Endodermal cell (in vitro differentiated cells): ENCODE measurements at regions not wholly inside any gene's neighbourhood (a gene's known extent, or its start where the extent isn't known, plus 50 kb on each side); places are given as distances from the start of the nearest gene placed in this dataset.
A peak's percentile ranks its signal among the peaks of the same experiment; 100 is the strongest.

ENCODE experiments used
- DNase-seq: peaks from one replicate; pipeline ENCODE4 v3.0.0-alpha.2; 2017
- H3K27ac ChIP-seq: 2 replicates; pipeline ENCODE4 v1.5.1; 2013; ENCODE audit warnings: mild to moderate bottlenecking, low read depth, low read length, moderate library complexity
- H3K27me3 ChIP-seq: 2 replicates; pipeline ENCODE4 v1.6.1; 2013; ENCODE audit warnings: mild to moderate bottlenecking, low read length, moderate library complexity; ENCODE audit not compliant: insufficient read depth, control insufficient read depth, poor library complexity, severe bottlenecking
- H3K36me3 ChIP-seq: 2 replicates; pipeline ENCODE4 v1.7.0; 2013; ENCODE audit warnings: mild to moderate bottlenecking, low read length, moderate library complexity; ENCODE audit not compliant: control insufficient read depth, insufficient read depth
- H3K4me1 ChIP-seq: one replicate; pipeline ENCODE4 v1.7.0; 2013; ENCODE audit warnings: low read length; ENCODE audit not compliant: control insufficient read depth, insufficient read depth
- H3K4me3 ChIP-seq: 2 replicates; pipeline ENCODE4 v1.5.1; 2013; ENCODE audit warnings: mild to moderate bottlenecking, low read length, moderate library complexity
- H3K9ac ChIP-seq: 2 replicates; pipeline ENCODE4 v1.6.1; 2013; ENCODE audit warnings: mild to moderate bottlenecking, low read length, moderate library complexity; ENCODE audit not compliant: poor library complexity, severe bottlenecking; ENCODE audit errors: extremely low read depth
- H3K9me3 ChIP-seq: 2 replicates; pipeline ENCODE4 v1.6.1; 2013; ENCODE audit warnings: mild to moderate bottlenecking, low read length, moderate library complexity; ENCODE audit not compliant: control insufficient read depth
- H3K27ac Mint-ChIP-seq: 2 replicates; pipeline ENCODE4 v1.8.0; 2020; ENCODE audit warnings: mixed read lengths
- H3K27me3 Mint-ChIP-seq: 2 replicates; pipeline ENCODE4 v1.8.0; 2021; ENCODE audit warnings: mild to moderate bottlenecking, mixed read lengths; ENCODE audit not compliant: insufficient read depth
- H3K36me3 Mint-ChIP-seq: 2 replicates; pipeline ENCODE4 v1.8.0; 2020; ENCODE audit warnings: low read depth, mixed read lengths
- H3K4me1 Mint-ChIP-seq: 2 replicates; pipeline ENCODE4 v1.8.0; 2020; ENCODE audit warnings: mixed read lengths
- H3K4me3 Mint-ChIP-seq: 2 replicates; pipeline ENCODE4 v1.8.0; 2020; ENCODE audit warnings: mild to moderate bottlenecking, moderate library complexity, mixed read lengths
- H3K9me3 Mint-ChIP-seq: 2 replicates; pipeline ENCODE4 v1.8.0; 2020; ENCODE audit warnings: mild to moderate bottlenecking, mixed read lengths
- WGBS, 2 experiments: methylation state at CpG; one replicate each; pipeline versions ENCODE4 v1.1.5 to v1.1.7; 2013; ENCODE audit warnings: missing lambda C conversion rate in 2 of 2, mixed read lengths in 1 of 2; ENCODE audit not compliant: insufficient coverage in 1 of 2, insufficient read length in 1 of 2; 5-methylcytosine and 5-hydroxymethylcytosine counted together
- TF ChIP-seq, protein P1 (sequence below): fragments of 200-600 bp; sonication (generic); conservative IDR thresholded peaks from 2 replicates; pipeline ENCODE4 v1.5.0; 2021; ENCODE audit warnings: antibody characterized with exemption, mild to moderate bottlenecking

DNA sequence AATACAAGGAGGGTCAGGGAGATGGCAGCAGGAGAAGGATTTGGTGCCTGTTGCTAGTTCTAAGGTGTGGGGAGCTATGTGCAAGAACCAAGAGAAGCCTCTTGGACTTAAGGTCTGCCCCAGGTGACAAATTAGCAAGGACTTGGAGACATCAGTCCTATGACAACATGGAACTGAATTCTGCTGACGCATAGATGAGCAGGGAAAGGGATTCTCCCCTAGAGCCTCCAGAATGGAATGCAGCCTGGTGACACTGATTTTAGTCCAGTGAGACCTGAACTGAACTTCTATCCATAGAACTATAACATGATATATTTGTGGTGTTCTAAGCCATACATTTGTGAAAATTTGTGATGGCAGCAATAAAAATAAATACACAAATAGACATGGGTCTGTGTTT lies 215.6 kb downstream of the ESM1 start:
- H3K4me3 Mint-ChIP-seq = no peak overlapping the region
- H3K9me3 Mint-ChIP-seq = no peaks in the 10 kb centered on the region
- H3K4me1 ChIP-seq = peaks cover 13% of the 10 kb centered on the region
- H3K4me1 Mint-ChIP-seq = peaks cover 17% of the 10 kb centered on the region
- WGBS, 2 experiments = 88 to 95% methylated on average over 1 of the region's 1 CpG
- no peak overlapping the region for H3K9ac ChIP-seq
- H3K27ac ChIP-seq = no peak overlapping the region
- H3K36me3 Mint-ChIP-seq = no peaks in the 10 kb centered on the region
- H3K27me3 Mint-ChIP-seq = no peaks in the 10 kb centered on the region
- H3K27me3 ChIP-seq = no peaks in the 10 kb centered on the region
- TF ChIP-seq, protein P1, sequence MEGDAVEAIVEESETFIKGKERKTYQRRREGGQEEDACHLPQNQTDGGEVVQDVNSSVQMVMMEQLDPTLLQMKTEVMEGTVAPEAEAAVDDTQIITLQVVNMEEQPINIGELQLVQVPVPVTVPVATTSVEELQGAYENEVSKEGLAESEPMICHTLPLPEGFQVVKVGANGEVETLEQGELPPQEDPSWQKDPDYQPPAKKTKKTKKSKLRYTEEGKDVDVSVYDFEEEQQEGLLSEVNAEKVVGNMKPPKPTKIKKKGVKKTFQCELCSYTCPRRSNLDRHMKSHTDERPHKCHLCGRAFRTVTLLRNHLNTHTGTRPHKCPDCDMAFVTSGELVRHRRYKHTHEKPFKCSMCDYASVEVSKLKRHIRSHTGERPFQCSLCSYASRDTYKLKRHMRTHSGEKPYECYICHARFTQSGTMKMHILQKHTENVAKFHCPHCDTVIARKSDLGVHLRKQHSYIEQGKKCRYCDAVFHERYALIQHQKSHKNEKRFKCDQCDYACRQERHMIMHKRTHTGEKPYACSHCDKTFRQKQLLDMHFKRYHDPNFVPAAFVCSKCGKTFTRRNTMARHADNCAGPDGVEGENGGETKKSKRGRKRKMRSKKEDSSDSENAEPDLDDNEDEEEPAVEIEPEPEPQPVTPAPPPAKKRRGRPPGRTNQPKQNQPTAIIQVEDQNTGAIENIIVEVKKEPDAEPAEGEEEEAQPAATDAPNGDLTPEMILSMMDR = no peak
- H3K4me3 ChIP-seq = no peak overlapping the region
- no peak for DNase-seq
- H3K27ac Mint-ChIP-seq = no peak overlapping the region
- no peaks in the 10 kb centered on the region for H3K36me3 ChIP-seq
- no peaks in the 10 kb centered on the region for H3K9me3 ChIP-seq

DNA sequence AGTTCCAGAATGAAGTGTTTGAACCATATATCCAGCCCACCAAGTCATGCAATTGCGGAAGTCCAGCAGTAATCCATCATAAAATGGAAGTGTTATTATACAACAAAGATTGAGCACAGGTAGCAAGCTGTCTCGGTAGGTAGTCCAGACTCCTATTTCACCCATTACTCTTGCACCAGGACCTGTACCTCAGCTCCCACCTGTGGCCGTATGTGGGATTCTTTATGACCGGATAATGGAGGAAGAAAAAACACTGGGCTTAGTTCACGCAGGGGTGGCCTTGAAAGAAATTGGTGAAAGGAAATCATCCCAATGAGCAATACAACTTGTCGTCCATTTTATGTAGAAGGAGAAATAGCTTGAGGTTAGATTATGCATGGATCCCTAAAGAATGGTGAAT lies 216.3 kb downstream of the ESM1 start:
- H3K9ac ChIP-seq = no peak overlapping the region
- whole genome bisulfite sequencing, 2 experiments = 87 to 93% methylated on average over 3 to 6 of the region's 6 CpGs
- H3K4me3 ChIP-seq = no peak overlapping the region
- no peaks in the 10 kb centered on the region for H3K36me3 Mint-ChIP-seq
- DNase-seq = peak; percentile 60
- H3K27ac Mint-ChIP-seq = no peak overlapping the region
- no peaks in the 10 kb centered on the region for H3K27me3 Mint-ChIP-seq
- H3K4me1 ChIP-seq = peaks cover 10% of the 10 kb centered on the region
- TF ChIP-seq, protein P1 = peak; percentile 73
- H3K36me3 ChIP-seq = no peaks in the 10 kb centered on the region
- H3K4me1 Mint-ChIP-seq = peaks cover 10% of the 10 kb centered on the region
- no peaks in the 10 kb centered on the region for H3K27me3 ChIP-seq
- H3K9me3 Mint-ChIP-seq = no peaks in the 10 kb centered on the region
- H3K4me3 Mint-ChIP-seq = no peak overlapping the region
- no peaks in the 10 kb centered on the region for H3K9me3 ChIP-seq
- H3K27ac ChIP-seq = no peak overlapping the region

DNA sequence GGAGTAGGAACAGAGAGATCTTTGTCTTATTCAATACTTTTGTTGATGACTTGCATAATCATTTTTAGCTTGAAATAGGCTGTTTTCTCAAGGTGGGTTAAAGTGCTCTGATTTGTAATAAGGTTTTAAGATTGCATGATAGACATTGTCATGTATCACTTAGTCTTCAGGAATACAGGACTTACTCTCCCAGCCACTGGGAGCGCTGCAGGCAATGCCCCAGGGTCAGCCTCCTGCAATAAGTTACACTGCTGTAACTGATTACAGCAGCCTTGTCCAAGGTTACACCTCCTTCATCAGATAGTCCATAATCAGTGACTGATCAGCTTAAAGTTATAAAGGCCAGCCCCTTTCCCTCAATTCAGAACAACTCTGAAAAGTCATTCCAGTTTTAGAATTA lies 218.6 kb downstream of the ESM1 start:
- no peaks in the 10 kb centered on the region for H3K36me3 Mint-ChIP-seq
- H3K4me3 Mint-ChIP-seq = no peak overlapping the region
- H3K9ac ChIP-seq = no peak overlapping the region
- H3K4me1 ChIP-seq = peaks cover 10% of the 10 kb centered on the region
- TF ChIP-seq, protein P1 = peak; percentile 55
- H3K27ac ChIP-seq = no peak overlapping the region
- H3K4me1 Mint-ChIP-seq = peaks cover 8% of the 10 kb centered on the region
- 83 to 93% methylated on average over 1 of the region's 1 CpG for WGBS, 2 experiments
- DNase-seq = no peak
- H3K27ac Mint-ChIP-seq = no peak overlapping the region
- H3K9me3 ChIP-seq = no peaks in the 10 kb centered on the region
- no peaks in the 10 kb centered on the region for H3K27me3 Mint-ChIP-seq
- H3K9me3 Mint-ChIP-seq = no peaks in the 10 kb centered on the region
- H3K36me3 ChIP-seq = no peaks in the 10 kb centered on the region
- no peak overlapping the region for H3K4me3 ChIP-seq
- no peaks in the 10 kb centered on the region for H3K27me3 ChIP-seq
